Caco-2 (cell line): ENCODE measurements at regions not wholly inside any gene's neighbourhood (a gene's known extent, or its start where the extent isn't known, plus 50 kb on each side); places are given as distances from the start of the nearest gene placed in this dataset.

Source experiments
- BruUV-seq: library from RNA; stranded (reverse); fragments of 400-500 nt; replicated peaks from 2 replicates; lab custom pipeline; 2021; lab: Mats Ljungman, UMichigan
- CTCF ChIA-PET: fragments of 300-600 bp; sonication (Branson Sonifier 250); formaldehyde crosslinking; loops from one replicate; lab custom pipeline; 2022; ENCODE audit warnings: antibody characterized with exemption; lab: Charles Lee
- POLR2A ChIA-PET: fragments of 300-600 bp; sonication (Branson Sonifier 250); formaldehyde crosslinking; loops from one replicate; lab custom pipeline; 2022; ENCODE audit warnings: antibody characterized with exemption; lab: Charles Lee
- DNase-seq, 2 experiments: peaks; one replicate each; pipeline versions ENCODE4 v3.0.0 to v3.0.0-alpha.2; 2020 to 2022
- H3K27me3 ChIP-seq: replicated peaks from 2 replicates; pipeline ENCODE4 v1.6.0; 2011; ENCODE audit warnings: low read length; ENCODE audit not compliant: control insufficient read depth, insufficient read depth
- H3K36me3 ChIP-seq: 2 replicates; pipeline ENCODE4 v1.5.1; 2011; ENCODE audit warnings: low read length; ENCODE audit not compliant: control insufficient read depth, insufficient read depth
- H3K4me1 ChIP-seq: fragments of 250-450 bp; sonication (Bioruptor Pico); 2 replicates; pipeline ENCODE4 v1.5.1; 2020; ENCODE audit warnings: mild to moderate bottlenecking
- H3K4me3 ChIP-seq: 2 replicates; pipeline ENCODE4 v1.5.1; 2011; ENCODE audit warnings: low read depth, mild to moderate bottlenecking, control low read depth, low read length
- H3K9me3 ChIP-seq: fragments of 250-450 bp; sonication (Bioruptor Pico); 2 replicates; pipeline ENCODE4 v1.5.1; 2020; ENCODE audit warnings: mild to moderate bottlenecking, moderate library complexity
- H3K27ac Mint-ChIP-seq: one replicate; pipeline ENCODE4 v1.8.0; 2022; ENCODE audit warnings: mixed read lengths; ENCODE audit not compliant: unreplicated experiment
- H3K27me3 Mint-ChIP-seq: one replicate; pipeline ENCODE4 v1.8.0; 2022; ENCODE audit warnings: mixed read lengths; ENCODE audit not compliant: insufficient read depth, unreplicated experiment
- H3K36me3 Mint-ChIP-seq: one replicate; pipeline ENCODE4 v1.8.0; 2022; ENCODE audit warnings: mild to moderate bottlenecking, mixed read lengths; ENCODE audit not compliant: insufficient read depth, unreplicated experiment
- H3K4me1 Mint-ChIP-seq: one replicate; pipeline ENCODE4 v1.8.0; 2022; ENCODE audit warnings: low read depth, mixed read lengths; ENCODE audit not compliant: unreplicated experiment
- H3K4me3 Mint-ChIP-seq: one replicate; pipeline ENCODE4 v1.8.0; 2022; ENCODE audit warnings: mild to moderate bottlenecking, moderate library complexity, mixed read lengths; ENCODE audit not compliant: unreplicated experiment
- H3K9me3 Mint-ChIP-seq: one replicate; pipeline ENCODE4 v1.8.0; 2022; ENCODE audit warnings: mixed read lengths; ENCODE audit not compliant: unreplicated experiment
- CTCF ChIP-seq, 2 experiments: fragments of 200-600 bp in 1 of 2; IDR thresholded peaks; 1 replicate in 1 of 2; 2 replicates in 1 of 2; pipeline versions ENCODE4 v1.5.1 to v1.8.0; 2011 to 2022; ENCODE audit warnings: antibody characterized with exemption in 1 of 2, control low read depth in 1 of 2, inconsistent platforms in 1 of 2, low read depth in 1 of 2, low read length in 1 of 2, mild to moderate bottlenecking in 1 of 2, moderate library complexity in 1 of 2; ENCODE audit not compliant: insufficient read depth in 1 of 2, severe bottlenecking in 1 of 2, unreplicated experiment in 1 of 2
- intact Hi-C: fragments of 100-400 bp; cut with micrococcal nuclease; formaldehyde crosslinking; loops from one replicate; pipeline ENCODE4 v1.10.0; 2022; ENCODE audit not compliant: unreplicated experiment

- BruUV-seq = no TSS peak
- DNase-seq = no peak
- Mint-ChIP-seq H3K36me3 (no peaks in the 10 kb centered on the region), H3K27ac (no peak overlapping the region), H3K4me1 (peaks cover 7% of the 10 kb centered on the region), H3K9me3 (no peaks in the 10 kb centered on the region), H3K4me3 (no peak overlapping the region), H3K27me3 (no peaks in the 10 kb centered on the region)
- no peak overlapping the region for H3K4me3 ChIP-seq
- ChIA-PET CTCF (no interaction called here), POLR2A (no interaction called here)
- H3K36me3 ChIP-seq = no peaks in the 10 kb centered on the region
- H3K9me3 ChIP-seq = no peaks in the 10 kb centered on the region
- no peaks in the 10 kb centered on the region for H3K27me3 ChIP-seq
- intact Hi-C loops = no loop called here
- H3K4me1 ChIP-seq = peaks cover 11% of the 10 kb centered on the region
- no peak for TF ChIP-seq CTCF (IDR thresholded peaks at IDR 0.05; ENCODE audit: insufficient read depth in 1 of 2, low read depth in 1 of 2, low read length in 1 of 2, severe bottlenecking in 1 of 2, unreplicated experiment in 1 of 2)
Observed at GRCh38 chr11:80525663-80526405, 1085.0 kb upstream of the TENM4 start.

- intact Hi-C loops = loop anchor here (1.0 kb wide), 1 partner anchor 71 kb away; no protein-coding TSS in a partner anchor
- Histone ChIP-seq H3K4me3 (no peak overlapping the region), H3K9me3 (no peaks in the 10 kb centered on the region), H3K4me1 (peaks cover 11% of the 10 kb centered on the region), H3K36me3 (no peaks in the 10 kb centered on the region), H3K27me3 (no peaks in the 10 kb centered on the region)
- TF ChIP-seq CTCF (IDR thresholded peaks at IDR 0.05; ENCODE audit: insufficient read depth in 1 of 2, low read depth in 1 of 2, low read length in 1 of 2, severe bottlenecking in 1 of 2, unreplicated experiment in 1 of 2) = no peak
- no peaks in the 10 kb centered on the region for H3K9me3 Mint-ChIP-seq
- H3K27me3 Mint-ChIP-seq = no peaks in the 10 kb centered on the region
- ChIA-PET POLR2A (no interaction called here), CTCF (no interaction called here)
- no TSS peak for BruUV-seq
- H3K4me3 Mint-ChIP-seq = no peak overlapping the region
- no peaks in the 10 kb centered on the region for H3K36me3 Mint-ChIP-seq
- peak in 1 of 2 experiments; percentile 18 for DNase-seq
- H3K27ac Mint-ChIP-seq = no peak overlapping the region
- H3K4me1 Mint-ChIP-seq = peaks cover 5% of the 10 kb centered on the region
Observed at GRCh38 chr11:80524349-80524748, 1083.5 kb upstream of the TENM4 start.

- no peak overlapping the region for H3K4me3 Mint-ChIP-seq
- Histone ChIP-seq H3K4me1 (peaks cover 11% of the 10 kb centered on the region), H3K36me3 (no peaks in the 10 kb centered on the region), H3K4me3 (no peak overlapping the region), H3K9me3 (peaks cover 3% of the 10 kb centered on the region; the same call in 1 of the 2 replicates), H3K27me3 (no peaks in the 10 kb centered on the region)
- H3K27me3 Mint-ChIP-seq = no peaks in the 10 kb centered on the region
- ChIA-PET POLR2A (no interaction called here), CTCF (no interaction called here)
- H3K9me3 Mint-ChIP-seq = no peaks in the 10 kb centered on the region
- H3K36me3 Mint-ChIP-seq = no peaks in the 10 kb centered on the region
- DNase-seq = no peak
- no peaks in the 10 kb centered on the region for H3K4me1 Mint-ChIP-seq
- no TSS peak for BruUV-seq
- TF ChIP-seq CTCF (IDR thresholded peaks at IDR 0.05; ENCODE audit: insufficient read depth in 1 of 2, low read depth in 1 of 2, low read length in 1 of 2, severe bottlenecking in 1 of 2, unreplicated experiment in 1 of 2) = no peak
- intact Hi-C loops = no loop called here
- no peak overlapping the region for H3K27ac Mint-ChIP-seq
Observed at GRCh38 chr11:80523057-80523456, 1082.2 kb upstream of the TENM4 start.
